H1 (cell line): ENCODE measurements at regions not wholly inside any gene's neighbourhood (a gene's known extent, or its start where the extent isn't known, plus 50 kb on each side); places are given as distances from the start of the nearest gene placed in this dataset.

Source experiments
- BRCA1 ChIP-seq: IDR thresholded peaks from 2 replicates; pipeline ENCODE4 v1.6.1; 2012; ENCODE audit warnings: low read depth, low read length, improper control_type of control experiment
- CBX8 ChIP-seq: fragments of 300-800, 300-1000 bp; sonication (generic); IDR thresholded peaks from 2 replicates; pipeline ENCODE4 v1.7.1; 2016; ENCODE audit warnings: low read depth, low read length, borderline replicate concordance
- CHD7 ChIP-seq: fragments of 300-600 bp; sonication (generic); IDR thresholded peaks from 2 replicates; pipeline ENCODE4 v1.7.1; 2012; ENCODE audit warnings: low read length, moderate library complexity, mild to moderate bottlenecking, inconsistent platforms; ENCODE audit not compliant: insufficient replicate concordance
- HDAC2 ChIP-seq, 2 experiments: fragments of 300-600 bp in 1 of 2; sonication (generic) in 1 of 2; IDR thresholded peaks; 2 replicates each; pipeline ENCODE4 v1.6.1; 2011 to 2012; ENCODE audit warnings: low read depth in 2 of 2, low read length in 2 of 2, mild to moderate bottlenecking in 2 of 2, moderate library complexity in 2 of 2, borderline replicate concordance in 1 of 2, inconsistent platforms in 1 of 2
- MAFK ChIP-seq: IDR thresholded peaks from 2 replicates; pipeline ENCODE4 v1.6.1; 2012; ENCODE audit warnings: low read depth, mild to moderate bottlenecking, improper control_type of control experiment, low read length
- MAX ChIP-seq: IDR thresholded peaks from 2 replicates; pipeline ENCODE4 v1.6.1; 2012; ENCODE audit warnings: inconsistent platforms
- SP4 ChIP-seq: IDR thresholded peaks from 2 replicates; pipeline ENCODE4 v1.6.1; 2012; ENCODE audit warnings: low read length, inconsistent platforms
- TF ChIP-seq, protein P1 (sequence below): IDR thresholded peaks from 2 replicates; pipeline ENCODE4 v1.6.1; 2012; ENCODE audit warnings: low read length, inconsistent platforms

DNA sequence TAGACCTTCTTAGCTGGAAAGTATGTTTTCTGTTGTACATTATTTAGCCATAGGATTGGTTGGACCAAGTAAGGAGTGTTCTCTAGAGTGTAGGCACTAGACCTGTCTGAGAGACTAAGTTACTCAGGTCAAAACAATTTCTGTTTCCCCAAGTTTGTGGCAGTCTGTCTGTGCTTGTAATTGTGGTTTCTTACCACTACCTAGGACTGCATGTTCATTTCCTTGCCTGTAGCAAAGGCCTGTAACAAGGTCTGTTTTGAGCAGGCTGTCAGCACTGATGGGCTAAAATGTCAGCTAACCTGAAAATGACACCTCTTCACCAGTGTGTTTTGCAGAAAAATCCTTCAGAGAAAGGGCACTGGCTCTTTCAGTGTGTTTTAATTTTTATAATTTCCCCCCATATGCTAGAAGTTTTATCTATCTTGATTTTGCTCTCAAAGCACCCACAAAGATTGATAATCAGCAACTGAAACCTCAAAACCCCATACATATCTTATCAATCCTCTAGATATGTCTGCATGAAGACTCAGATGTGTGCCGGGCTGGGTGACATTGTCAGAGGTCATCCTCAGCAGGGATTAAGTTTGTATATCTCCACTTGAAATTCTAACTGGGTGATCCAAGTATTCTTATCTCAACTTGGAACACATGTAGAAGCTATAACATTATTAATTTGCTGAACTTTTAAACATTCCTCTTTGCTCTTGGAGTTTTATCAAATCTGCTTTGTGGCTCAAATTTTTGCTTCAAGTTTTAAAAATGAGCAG, 50.7 kb upstream of the ST6GALNAC3 start (continued):
- TF ChIP-seq, protein P1, sequence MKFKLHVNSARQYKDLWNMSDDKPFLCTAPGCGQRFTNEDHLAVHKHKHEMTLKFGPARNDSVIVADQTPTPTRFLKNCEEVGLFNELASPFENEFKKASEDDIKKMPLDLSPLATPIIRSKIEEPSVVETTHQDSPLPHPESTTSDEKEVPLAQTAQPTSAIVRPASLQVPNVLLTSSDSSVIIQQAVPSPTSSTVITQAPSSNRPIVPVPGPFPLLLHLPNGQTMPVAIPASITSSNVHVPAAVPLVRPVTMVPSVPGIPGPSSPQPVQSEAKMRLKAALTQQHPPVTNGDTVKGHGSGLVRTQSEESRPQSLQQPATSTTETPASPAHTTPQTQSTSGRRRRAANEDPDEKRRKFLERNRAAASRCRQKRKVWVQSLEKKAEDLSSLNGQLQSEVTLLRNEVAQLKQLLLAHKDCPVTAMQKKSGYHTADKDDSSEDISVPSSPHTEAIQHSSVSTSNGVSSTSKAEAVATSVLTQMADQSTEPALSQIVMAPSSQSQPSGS, result no peak
- TF ChIP-seq MAX, result no peak
- TF ChIP-seq CBX8, result no peak
- TF ChIP-seq SP4, result no peak
- TF ChIP-seq HDAC2 (IDR thresholded peaks at IDR 0.05; ENCODE audit: borderline replicate concordance in 1 of 2, low read depth in 2 of 2, low read length in 2 of 2), result no peak
- TF ChIP-seq MAFK, result no peak
- TF ChIP-seq CHD7, result no peak
- TF ChIP-seq BRCA1, result no peak
- TF ChIP-seq, all 59 proteins: peak for 0
